Amniotic stem cell (primary cell): ENCODE measurements at regions not wholly inside any gene's neighbourhood (a gene's known extent, or its start where the extent isn't known, plus 50 kb on each side); places are given as distances from the start of the nearest gene placed in this dataset.

Source experiments
- DNase-seq: peaks from one replicate; lab custom pipeline; 2025; lab: John Stamatoyannopoulos, UW

DNA sequence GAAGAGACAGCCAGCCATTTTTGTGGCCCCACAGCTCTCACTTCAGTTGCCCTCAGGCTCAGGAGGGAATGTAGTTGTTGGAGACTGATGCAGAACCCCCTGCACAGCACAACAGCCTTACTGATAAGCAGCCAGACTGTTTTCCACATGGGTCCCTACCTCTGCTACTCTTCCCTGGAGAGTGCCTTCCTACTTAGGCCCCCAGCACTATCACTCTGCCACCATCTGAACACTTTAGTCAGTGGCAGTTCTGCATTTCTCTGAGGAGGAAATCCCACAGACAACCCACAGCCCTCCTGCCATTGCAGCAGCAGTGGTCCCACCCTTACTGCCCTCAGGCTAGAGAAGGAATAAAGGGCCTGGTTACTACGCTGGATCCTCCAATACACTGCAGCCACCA lies 61.8 kb upstream of the PTPRD start:
- DNase-seq: no peak

DNA sequence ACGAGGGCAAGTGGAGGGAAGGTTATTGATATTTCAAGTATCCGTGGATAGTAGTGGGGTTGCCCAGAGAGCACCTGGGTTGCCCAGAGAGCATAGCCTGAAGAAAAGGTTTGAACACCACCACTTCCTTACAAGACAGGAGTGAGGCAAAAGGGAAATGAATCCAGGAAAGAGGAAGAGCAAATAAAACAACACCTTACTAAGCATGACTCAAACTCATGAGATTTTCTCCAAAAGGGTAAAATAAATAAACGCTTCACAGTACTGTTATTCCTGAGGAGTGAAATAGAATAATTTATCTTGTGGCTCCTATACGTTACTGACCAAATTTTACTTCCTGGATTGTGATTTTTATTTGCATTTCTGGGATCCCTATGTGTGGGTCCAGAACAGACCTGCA lies 65.2 kb upstream of the PTPRD start:
- no peak for DNase-seq

DNA sequence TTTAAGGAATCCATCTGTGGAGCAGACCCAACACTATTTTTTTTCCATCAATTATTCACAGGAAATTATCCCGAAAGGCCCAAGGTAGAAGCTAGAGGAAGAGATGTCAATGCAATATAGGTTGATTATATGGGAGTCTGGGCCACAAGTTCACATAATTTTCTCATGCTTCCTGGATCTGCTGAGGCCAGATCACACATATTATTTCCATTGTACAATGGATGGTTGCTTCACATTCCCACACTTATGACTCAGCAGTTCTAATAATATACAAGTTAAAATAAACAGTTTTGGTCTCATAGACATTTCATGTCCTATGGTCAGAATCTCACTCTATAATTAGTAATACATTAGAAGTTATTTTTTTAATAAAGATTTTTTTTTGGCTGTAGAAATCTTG lies 66.0 kb upstream of the PTPRD start:
- no peak for DNase-seq

DNA sequence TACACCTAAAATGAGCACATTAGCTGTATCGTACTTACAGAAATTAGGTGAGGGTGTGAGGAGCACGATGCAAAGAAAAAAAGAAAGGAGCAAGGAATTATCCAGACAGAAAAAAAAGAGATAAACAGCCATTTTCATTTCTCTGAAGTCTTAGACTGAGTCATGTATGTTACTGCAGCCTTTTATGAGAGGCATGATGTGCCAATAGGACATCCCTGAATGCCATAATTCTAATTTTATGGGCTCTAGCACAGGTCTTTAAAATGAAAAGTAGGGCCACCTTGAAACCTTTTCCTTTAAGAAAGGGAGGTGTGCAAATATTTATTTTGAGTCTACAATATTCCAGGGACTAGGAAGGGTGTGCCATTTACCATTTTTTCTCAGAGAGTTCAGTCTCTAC lies 74.1 kb upstream of the PTPRD start:
- DNase-seq: no peak

DNA sequence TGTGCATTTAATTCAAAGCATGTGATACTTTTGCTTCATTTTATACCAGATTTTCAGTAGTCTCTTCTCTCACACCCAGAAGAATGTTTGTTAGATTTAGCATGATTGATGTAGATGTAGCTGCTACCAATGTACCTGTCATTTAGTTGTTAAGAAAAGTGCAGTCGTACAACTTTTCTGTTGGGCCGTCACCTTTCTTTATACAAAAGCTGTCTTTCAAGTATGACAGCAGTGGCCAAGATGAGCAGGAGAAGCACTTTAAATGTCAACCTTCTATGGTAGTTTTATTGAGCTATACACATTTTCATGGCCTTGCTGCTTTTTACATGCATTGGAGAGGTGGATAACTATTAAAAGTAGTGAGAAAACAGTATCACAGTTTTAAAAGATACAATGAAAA lies 77.7 kb upstream of the PTPRD start:
- no peak for DNase-seq

DNA sequence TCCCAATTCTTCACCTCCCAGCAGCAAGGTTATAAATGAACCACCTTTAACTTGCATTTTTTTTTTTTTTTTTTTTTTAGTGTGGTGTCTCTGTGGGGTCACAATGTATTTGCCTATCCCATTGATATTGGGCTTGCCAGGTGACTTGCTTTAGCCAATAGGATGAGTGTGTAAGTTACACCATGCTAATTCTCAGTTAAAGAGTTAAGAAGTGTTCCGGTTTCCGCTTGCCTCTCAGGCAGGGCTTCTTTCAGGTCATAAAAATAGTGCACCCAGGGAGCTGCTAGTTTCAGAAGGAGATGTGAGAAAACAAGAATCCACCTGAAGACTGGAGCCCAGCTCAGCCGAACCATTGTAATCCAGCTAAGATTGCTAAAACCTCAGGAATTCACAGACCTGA lies 84.2 kb upstream of the PTPRD start:
- no peak for DNase-seq

DNA sequence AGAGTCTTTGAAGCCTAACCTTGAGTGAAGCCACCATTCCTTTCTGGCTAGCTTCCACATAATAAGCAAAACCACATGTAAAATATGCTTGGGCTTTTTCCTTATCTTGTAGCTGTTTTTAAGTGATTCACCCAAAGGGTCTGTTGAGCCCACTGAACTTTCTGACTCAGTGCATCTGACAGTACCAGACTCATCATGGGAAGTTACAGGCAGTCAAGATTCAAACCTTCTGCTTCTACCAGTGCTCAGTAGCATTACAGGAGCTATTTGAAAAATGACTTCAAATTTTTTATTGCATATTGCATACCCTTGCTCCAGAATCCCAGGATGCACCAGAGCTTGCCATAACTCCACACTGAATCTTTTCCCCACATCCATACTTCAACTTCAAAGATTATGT lies 87.5 kb upstream of the PTPRD start:
- no peak for DNase-seq

DNA sequence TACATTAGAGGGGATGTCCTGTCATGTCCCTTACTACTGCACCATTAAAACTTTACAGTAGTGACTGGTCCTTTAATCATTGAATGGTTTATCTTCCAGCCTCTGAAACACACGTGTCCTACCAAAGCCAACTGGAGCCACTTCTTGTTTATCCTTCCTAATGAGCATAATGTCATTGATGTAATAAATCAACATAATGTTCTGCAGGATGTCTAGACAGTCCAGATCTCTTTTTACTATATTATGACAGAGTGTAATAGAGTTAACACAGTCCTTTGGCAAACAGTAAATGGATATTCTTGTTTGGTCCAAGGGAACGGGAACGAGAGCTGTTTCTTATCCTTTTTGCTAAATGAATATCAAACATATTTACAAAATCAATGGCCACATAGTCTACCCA lies 88.1 kb upstream of the PTPRD start:
- no peak for DNase-seq

DNA sequence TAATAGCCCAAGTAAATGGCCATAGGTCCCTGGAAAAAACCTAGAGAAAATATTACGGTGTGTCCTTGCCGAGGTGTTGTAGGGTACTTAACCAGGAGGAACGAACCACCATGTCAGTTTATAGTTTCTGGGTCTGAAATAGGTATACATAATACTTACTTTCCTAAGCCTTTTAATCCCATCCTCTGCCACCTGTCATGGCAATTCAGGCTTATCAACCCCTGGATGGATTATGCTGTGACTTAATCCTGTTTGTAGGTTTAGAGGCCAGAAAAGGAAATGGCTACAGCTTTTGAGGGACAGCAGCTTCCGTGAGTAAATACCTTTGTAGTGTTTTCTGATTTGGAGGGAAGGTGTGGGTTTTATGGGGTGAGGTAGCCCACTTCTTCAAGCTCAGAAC lies 89.1 kb upstream of the PTPRD start:
- DNase-seq: no peak

DNA sequence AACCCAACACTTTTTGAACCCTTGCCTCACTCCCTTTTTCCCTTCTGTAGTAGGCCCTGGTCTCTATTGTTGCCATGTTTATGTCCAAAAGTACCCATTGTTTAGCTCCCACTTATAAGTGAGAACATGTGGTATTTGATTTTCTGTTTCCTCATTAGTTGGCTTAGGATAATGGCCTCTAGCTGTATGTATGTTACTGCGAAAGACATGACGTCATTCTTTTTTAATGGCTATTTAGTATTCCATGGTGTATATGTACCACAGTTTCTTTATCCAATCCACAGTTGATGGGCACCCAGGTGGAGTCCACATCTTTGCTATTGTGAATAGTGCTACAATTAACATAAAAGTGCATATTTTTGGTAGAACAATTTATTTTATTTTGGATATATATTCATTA lies 90.3 kb upstream of the PTPRD start:
- no peak for DNase-seq

DNA sequence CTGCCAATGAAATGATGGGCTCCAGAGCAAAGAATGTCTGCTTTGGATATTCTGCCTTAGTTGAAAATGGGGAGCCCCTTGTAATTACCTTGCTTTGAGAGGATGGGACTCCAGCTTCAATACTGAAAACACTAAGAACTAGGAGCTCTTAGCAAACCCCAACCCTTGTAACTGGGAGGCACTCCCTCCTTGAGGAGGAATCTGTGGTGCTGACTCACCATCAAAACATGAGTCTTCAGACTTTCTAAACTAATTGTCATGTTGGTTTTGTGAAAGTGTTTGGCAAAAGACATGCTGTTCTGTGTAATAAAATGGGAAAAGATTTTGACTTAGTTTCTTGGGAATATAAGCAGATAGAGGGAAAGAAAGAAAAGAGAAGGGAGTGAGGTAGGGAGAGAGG lies 91.9 kb upstream of the PTPRD start:
- DNase-seq: no peak

DNA sequence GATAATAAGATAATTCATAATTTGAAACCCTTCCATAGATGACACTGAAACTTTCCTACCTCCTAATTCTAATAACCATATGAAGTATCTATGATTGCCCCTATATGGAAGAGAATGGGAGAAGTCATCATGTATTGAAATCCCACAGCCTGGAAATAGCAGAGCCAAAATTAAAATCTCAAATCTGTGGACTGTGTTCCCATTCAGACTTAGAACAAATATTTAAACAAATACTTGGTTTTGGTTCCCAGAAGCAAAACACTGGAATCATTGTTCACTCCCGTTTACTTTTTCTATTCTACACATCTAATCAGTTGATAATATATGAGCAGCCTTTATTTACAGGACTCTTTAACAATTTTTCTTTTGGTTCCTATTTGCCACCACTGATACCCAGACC lies 92.6 kb upstream of the PTPRD start:
- DNase-seq: no peak

DNA sequence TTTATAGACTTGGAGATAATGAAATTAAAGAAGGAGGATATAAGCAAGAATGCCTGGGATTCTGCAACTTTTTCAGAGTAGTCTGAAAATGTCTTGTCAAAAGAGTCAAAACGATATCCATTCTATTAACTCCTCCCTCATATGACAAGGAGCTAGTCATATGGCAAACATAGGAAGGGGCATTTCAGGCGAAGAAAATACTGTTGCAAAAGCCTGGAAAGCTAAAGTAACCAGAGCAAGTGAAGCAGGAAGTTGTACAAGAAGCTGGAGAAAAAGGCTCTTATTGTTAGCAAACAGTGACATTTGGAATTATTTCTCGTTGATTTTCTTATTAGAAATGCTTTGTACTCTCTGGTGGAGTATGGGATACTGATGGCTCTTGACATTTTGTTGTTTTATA lies 94.0 kb upstream of the PTPRD start:
- DNase-seq: no peak

DNA sequence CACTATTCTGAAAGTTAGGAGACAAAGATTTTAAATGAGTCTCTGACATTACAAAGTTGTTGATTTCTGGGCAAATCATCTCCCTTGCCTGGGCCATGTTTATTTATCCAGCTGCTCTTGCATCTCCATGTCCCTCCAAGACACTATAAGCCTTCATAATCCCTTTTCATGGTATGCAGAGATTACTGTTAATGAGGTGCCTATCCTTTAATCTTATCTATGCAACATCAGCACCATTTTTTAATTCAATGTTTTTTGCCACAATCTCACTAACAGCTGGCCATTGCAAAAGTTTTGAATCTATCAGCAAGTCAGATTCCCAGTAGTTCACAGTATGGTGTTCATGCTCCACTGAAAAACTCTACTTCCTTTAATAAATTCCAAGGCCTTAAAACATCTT lies 108.5 kb upstream of the PTPRD start:
- no peak for DNase-seq

DNA sequence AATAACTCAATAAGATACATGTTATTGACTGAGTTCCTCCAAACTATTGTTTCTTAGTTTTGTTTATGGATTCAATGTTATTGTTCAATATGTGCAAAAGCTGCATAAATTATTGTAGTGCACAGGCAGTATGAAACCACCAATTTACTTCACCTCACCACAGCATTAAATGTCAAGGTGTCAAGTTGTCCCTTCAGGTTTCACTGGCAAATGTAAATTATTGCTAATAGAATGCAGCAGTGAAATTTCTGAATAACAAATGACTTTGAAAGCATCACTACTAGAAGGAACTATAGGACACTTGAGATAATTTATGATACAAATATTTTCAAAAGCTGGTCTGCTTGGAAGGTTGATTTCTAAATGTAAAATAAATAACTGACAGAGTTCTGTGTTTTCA lies 116.4 kb upstream of the PTPRD start:
- no peak for DNase-seq

DNA sequence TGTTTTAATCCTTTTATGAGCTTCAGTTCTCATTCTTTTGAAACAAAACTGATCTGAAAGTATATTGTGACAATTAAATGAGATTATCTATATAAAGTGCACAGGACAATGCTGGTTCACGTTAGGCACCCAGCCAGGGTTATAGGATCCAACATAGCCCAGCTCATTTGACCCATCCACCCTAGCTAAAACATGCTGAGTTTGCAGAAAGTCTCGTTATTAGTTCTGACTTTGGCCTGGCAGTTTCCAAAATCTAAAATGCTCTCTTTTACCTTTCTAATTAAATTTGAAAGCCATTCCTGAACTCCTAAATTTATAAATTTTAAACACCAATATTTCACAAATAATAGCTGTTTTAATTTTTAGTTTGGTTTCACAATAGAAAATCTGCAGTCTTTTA lies 131.9 kb upstream of the PTPRD start:
- no peak for DNase-seq

DNA sequence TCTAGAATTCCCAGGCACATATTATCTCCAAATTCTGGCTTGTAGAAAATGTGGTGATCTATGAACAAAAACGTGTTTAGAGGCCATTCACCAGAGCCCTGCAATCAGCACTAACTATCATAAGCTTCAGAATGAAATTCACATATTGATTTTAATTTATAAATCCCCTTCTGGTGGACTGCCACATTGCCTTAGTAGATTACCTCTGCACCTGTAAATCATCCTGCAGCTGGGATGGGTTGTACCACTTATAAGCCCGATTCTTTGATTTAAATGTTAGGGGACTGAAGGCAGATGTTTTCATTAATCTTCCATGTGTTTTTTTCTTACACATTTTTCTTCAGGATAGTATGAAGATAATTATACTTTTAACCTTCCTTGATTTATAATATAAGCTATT lies 140.7 kb upstream of the PTPRD start:
- DNase-seq: no peak

DNA sequence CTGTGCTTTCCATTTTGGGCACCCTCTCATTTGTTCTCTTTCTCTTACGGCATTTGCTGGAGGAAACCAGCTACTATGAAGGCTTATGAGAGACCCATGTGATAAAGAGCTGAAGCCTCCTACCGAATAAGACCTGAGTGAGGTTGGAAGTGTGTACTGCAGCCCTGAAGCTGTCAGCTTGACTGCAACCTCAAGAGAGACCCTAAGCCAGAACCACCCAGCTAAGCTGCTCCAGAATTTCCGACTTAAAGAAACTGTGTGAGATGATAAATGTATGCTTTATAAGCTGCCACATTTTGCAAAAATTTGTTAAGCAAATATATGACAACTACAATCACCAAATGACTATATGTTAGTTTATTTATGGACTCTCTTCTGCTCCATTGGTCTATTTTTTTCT lies 151.7 kb upstream of the PTPRD start:
- no peak for DNase-seq

DNA sequence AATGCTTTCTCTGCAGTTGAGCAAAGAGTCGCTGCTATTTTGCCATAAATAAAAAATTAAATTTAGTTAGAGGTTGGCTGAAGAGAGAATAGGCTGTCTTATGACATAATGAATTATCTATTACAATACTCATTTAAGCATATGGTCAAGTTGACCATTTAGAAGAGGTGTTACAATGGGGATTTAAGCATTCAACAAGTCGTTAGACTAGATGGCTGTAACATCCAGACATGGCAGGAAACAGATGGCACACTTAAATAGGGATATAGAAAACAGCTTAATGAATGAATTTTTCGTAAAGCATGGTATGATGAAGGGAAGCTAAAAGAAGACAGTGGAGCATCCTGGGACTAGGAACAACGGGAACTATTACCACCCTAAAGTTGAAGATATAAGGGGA lies 160.3 kb upstream of the PTPRD start:
- no peak for DNase-seq

DNA sequence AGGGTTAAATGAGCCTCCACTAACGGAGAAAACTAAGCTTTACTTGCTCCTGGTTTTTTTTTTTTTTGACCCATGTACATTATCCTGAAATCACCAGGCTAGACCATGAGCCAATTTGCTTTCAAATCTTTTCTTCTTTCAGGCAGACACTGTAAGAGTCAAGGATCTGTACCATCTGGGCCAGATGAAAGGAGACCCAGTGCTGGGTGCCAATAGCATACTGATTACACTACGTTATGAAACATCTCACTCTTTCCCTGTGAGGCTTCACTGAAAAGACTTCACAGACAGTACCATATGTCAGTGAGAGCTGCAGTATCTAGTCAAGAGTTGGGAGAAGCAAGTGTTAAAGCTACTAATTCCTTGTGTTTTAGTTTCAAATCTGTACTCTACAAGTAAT lies 161.2 kb upstream of the PTPRD start:
- DNase-seq: no peak

DNA sequence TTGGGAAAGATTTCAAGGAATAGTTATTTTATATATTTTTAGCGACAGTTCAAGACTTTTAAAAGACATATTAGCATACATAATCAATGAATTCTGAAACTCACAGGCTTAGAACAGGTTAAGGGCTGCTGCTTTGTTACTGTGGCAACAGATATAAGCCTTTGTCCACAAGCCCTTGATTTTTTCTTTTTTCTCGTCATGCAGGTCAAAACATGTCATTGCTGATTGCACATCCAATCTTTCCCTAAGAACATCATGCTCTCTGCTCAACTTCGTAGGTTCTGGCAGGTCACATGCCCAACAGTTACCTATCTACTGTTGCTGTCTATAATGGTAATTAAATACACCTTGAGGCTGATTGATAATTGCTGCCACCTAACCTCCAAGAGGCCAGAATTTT lies 172.5 kb upstream of the PTPRD start:
- no peak for DNase-seq

DNA sequence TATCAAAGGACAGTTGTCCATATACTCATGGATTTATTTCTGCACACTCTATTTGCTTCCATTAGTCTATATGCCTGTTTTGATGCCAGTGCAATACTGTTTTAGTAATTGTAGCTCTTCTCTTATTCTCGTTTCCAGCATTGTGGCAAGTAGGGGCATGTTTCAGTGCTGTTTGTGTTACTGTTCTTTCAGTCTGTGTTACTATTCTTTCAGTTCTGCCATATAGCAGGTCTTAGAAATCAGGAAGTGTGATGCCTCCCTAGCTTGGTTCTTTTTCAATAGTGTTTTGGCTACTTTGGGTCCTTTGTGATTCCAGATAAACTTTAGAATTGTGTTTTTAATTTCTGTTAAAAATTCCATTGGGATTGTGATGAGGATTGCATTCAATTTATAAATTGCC lies 180.5 kb upstream of the PTPRD start:
- DNase-seq: no peak

DNA sequence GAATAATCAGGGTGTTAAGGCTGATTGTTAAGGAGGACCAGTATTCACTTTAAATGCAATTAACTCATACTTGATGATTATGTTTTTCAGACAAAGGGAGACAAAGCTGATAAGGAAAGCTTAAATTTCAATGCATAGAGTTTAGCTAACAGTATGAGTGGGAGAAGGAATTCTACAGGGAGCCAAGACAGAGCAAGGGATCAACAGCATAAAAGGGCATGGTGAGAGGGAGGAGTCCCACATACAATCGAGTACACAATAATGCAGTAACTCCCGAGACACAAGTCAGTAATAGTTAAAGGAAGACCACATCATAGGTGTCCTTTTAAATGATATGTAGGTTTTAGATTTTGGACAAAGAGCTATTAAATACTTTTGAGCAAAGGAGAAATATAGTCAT lies 191.7 kb upstream of the PTPRD start:
- DNase-seq: no peak

DNA sequence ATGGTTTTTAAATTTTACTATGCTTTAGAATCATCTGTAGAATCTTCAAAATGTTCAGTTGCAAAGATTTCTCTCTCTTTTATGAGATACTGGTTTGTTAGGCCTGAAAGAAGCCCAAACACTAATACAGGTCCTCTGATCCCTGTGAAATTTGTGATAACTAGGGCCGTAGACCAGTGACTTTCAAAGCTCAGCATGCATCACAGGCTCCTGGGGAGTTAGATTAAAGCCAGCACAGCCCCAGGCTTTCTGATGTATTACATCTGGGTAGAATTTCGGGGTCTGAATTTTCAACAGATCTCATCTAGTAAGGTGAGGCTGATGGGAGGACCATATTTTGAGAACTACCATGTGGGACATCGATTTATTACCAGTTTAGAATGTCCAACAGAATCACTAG lies 194.1 kb upstream of the PTPRD start:
- DNase-seq: no peak

DNA sequence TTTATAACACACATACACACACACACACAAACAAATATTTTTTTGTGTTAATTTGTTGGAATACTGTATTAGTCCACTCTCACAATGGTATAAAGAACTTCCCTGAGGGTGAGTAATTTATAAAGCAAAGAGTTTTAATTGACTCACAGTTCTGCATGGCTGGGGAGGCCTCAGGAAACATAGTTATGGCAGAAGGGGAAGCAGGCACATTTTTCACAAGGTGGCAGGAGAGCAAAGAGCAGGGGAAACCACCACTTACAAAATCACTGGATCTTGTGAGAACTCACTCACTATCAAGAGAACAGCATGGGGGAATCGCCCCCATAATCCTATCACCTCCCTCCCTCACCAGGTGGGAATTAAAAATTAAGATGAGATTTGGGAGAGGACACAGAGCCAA lies 205.4 kb upstream of the PTPRD start:
- DNase-seq: no peak
